Activated T-cell treated with anti-CD3 and anti-CD28 coated beads, Interleukin-2, amount 50 U/mL, for 24 hours (primary cell): ENCODE measurements at regions not wholly inside any gene's neighbourhood (a gene's known extent, or its start where the extent isn't known, plus 50 kb on each side); places are given as distances from the start of the nearest gene placed in this dataset.

Experiments used
- DNase-seq: peaks from one replicate; pipeline ENCODE4 v3.0.0-alpha.2; 2020
- H3K27ac Mint-ChIP-seq: 2 replicates; pipeline ENCODE4 v1.8.0; 2020; ENCODE audit warnings: mild to moderate bottlenecking, mixed read lengths
- H3K27me3 Mint-ChIP-seq: 2 replicates; pipeline ENCODE4 v1.8.0; 2020; ENCODE audit warnings: mixed read lengths
- H3K36me3 Mint-ChIP-seq: 2 replicates; pipeline ENCODE4 v1.8.0; 2020; ENCODE audit warnings: low read depth, mixed read lengths
- H3K4me1 Mint-ChIP-seq: 2 replicates; pipeline ENCODE4 v1.8.0; 2020; ENCODE audit warnings: low read depth, mixed read lengths
- H3K4me3 Mint-ChIP-seq: 2 replicates; pipeline ENCODE4 v1.8.0; 2020; ENCODE audit warnings: mild to moderate bottlenecking, moderate library complexity, mixed read lengths
- H3K9me3 Mint-ChIP-seq: 2 replicates; pipeline ENCODE4 v1.8.0; 2020; ENCODE audit warnings: mixed read lengths

DNA sequence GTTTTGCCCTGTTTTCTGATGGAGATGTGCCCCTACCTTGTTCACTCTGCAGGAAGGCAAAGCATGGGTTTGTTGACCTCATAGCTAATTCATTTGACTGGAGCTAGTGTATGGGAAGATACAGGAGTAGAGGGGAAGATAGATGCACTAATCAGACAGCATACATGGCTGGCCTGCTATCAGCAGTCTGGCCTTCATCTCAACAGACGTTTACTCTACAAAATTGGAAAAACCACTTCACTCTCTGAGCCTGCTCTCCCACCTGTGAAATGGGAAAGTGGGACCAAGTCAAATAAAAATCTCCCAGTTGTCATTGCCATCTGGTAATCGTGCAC, 235.2 kb upstream of the RAB4A start:
- no peak overlapping the region for H3K4me3 Mint-ChIP-seq
- no peaks in the 10 kb centered on the region for H3K36me3 Mint-ChIP-seq
- H3K9me3 Mint-ChIP-seq = peaks cover 2% of the 10 kb centered on the region
- peaks cover 39% of the 10 kb centered on the region for H3K4me1 Mint-ChIP-seq
- no peak overlapping the region for H3K27ac Mint-ChIP-seq
- no peak for DNase-seq
- no peaks in the 10 kb centered on the region for H3K27me3 Mint-ChIP-seq

DNA sequence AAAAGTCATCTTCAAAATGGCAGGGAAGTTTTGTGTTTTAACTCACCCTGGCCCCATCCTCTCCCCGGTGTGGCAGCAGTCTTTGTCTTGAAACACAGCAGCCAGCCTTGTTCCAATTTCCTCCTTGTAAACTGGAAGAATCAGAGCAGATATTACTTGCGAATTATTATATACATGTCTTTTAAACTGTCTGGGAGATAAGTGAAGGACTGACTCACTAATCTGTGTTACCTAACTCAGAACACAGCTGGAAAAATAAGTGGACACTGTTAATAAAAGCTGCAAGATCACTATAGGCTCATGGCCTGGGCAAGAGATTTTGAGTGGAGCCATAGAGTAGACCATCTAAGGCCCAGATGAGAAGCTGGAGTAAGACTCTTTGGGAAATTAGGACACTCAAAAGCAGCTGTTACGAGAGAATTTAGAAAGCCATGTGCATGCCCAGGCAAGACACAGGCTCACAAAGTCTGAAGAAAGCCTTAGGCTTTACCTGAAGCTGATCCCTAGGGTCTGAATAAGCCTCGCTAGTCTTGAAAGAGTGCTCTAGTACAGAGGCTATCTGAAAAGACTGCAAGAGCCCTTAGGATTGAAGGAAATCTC, 233.0 kb upstream of the RAB4A start:
- Mint-ChIP-seq H3K9me3 (peaks cover 2% of the 10 kb centered on the region), H3K36me3 (no peaks in the 10 kb centered on the region), H3K27me3 (no peaks in the 10 kb centered on the region), H3K4me3 (no peak overlapping the region), H3K27ac (no peak overlapping the region), H3K4me1 (peaks cover 35% of the 10 kb centered on the region)
- DNase-seq = no peak

DNA sequence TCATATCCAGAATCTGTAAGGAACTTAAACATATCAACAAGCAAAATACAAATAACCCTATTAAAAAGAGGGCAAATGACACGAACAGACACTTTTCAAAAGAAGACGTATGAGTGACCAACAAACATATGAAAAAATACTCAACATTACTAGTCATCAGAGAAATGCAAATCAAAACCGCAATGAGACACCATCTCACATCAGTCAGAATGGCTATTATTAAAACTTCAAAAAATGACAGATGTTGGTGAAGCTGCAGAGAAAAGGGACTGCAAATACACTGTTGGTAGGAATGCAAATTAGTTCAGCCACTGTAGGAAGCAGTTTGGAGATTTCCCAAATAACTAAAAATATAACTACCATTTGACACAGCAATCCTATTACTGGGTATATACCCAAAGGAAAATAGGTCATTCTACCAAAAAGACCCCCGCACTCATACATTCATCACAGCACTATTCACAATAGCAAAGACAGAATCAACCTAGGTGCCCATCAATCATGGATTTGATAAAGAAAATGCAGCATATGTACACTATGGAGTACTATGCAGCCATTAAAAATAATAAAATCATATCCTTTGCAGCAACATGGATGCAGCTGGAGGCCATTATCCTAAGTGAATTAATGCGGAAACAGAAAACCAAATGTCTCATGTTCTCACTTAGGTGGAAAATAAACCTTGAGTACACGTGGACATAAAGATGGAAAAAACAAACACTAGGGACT, 230.1 kb upstream of the RAB4A start:
- no peak for DNase-seq
- no peak overlapping the region for H3K4me3 Mint-ChIP-seq
- peaks cover 14% of the 10 kb centered on the region for H3K4me1 Mint-ChIP-seq
- H3K27me3 Mint-ChIP-seq = no peaks in the 10 kb centered on the region
- H3K27ac Mint-ChIP-seq = no peak overlapping the region
- H3K36me3 Mint-ChIP-seq = no peaks in the 10 kb centered on the region
- peaks cover 2% of the 10 kb centered on the region for H3K9me3 Mint-ChIP-seq

DNA sequence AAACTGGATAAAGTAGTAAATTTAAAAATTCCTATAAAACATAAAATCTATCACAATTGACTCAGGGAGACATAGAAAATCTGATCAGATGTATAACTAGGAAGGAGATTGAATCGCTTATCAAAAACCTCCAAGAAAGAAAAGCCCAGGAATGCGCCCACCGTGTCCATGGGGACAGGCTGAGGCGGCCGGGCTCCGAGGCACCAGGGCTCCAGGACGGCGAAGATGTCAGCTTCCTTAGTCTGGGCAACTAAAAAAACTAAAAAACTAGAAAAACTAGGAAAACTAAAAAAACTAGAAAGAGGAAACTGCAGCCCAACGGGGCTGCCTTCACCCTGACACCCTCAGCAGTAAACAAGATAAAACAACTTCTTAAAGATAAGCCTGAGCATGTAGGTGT, 229.0 kb upstream of the RAB4A start:
- H3K4me1 Mint-ChIP-seq = peaks cover 3% of the 10 kb centered on the region
- H3K4me3 Mint-ChIP-seq = no peak overlapping the region
- no peaks in the 10 kb centered on the region for H3K36me3 Mint-ChIP-seq
- no peak overlapping the region for H3K27ac Mint-ChIP-seq
- H3K27me3 Mint-ChIP-seq = no peaks in the 10 kb centered on the region
- DNase-seq = no peak
- H3K9me3 Mint-ChIP-seq = peaks cover 2% of the 10 kb centered on the region

DNA sequence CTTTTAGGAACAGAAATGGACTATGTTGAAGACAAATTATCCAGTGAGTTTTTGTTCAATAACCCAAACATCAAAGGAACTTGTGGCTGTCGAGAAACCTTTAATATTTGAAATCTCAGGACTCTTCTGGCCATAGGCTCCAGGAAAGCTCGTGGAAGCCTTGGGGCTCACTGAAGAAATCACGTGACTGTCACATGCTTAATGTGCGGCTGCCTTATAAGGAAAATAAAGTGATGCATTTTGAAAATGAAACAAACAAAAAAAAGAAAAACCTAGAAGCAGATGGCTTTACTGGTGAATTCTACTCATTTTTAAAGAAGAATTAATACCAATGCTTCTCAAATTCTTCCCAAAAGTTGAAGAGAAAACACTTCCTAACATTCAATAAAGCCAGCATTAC, 228.4 kb upstream of the RAB4A start:
- Mint-ChIP-seq H3K27ac (no peak overlapping the region), H3K27me3 (no peaks in the 10 kb centered on the region), H3K9me3 (peaks cover 2% of the 10 kb centered on the region), H3K4me3 (no peak overlapping the region), H3K36me3 (no peaks in the 10 kb centered on the region), H3K4me1 (no peaks in the 10 kb centered on the region)
- DNase-seq = peak; percentile 2

DNA sequence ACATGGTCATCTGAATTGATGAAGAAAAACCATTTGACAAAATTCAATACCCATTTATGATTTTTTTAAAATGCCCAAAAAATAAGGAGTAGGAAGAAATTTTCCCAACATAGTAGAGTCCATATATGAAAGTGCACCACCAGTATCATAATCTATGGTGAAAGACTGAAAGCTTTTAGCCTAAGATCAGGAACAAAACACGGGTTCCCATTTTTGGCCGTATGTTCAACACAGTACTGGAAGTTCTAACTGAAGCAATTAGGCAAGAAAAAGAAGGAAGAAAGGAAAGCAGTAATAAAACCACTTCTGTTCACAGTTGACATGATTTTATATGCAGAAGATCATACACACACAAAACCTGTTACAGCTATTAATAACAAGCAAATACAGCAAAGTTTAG, 227.8 kb upstream of the RAB4A start:
- no peak for DNase-seq
- Mint-ChIP-seq H3K36me3 (no peaks in the 10 kb centered on the region), H3K27ac (no peak overlapping the region), H3K9me3 (peaks cover 2% of the 10 kb centered on the region), H3K4me1 (no peaks in the 10 kb centered on the region), H3K27me3 (no peaks in the 10 kb centered on the region), H3K4me3 (no peak overlapping the region)

DNA sequence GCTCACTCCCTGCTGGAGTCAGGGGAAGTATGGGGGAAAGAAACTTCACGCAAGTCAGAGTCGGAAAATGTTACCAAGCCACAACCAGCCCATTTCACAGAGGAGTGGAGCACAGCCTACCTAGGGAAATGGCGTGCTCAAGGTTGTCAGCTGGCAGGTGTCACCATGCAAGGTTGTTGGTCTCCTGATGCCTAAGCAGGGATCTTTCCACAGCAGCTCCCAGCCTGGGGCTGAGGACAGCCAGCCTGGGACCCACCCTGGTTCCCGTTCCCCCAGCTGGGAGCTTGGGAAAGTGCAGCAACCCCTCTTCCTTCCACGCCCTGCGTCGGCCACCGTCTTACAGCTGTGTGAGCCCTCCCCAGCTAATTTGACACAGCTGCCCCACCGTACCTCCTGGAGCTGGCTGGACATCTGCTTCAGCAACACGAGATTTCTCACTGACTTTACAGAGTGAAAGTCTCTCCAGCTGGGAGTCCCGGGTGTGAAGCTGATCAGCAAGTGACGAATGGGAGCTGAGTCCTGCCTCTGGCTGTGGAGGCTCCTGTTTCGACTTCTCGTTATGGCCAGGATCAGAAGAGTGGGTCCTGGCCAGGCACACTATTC, 224.6 kb upstream of the RAB4A start:
- H3K27me3 Mint-ChIP-seq = no peaks in the 10 kb centered on the region
- no peaks in the 10 kb centered on the region for H3K9me3 Mint-ChIP-seq
- no peaks in the 10 kb centered on the region for H3K36me3 Mint-ChIP-seq
- peaks cover 5% of the 10 kb centered on the region for H3K4me1 Mint-ChIP-seq
- H3K27ac Mint-ChIP-seq = no peak overlapping the region
- peak; percentile 16 for DNase-seq
- no peak overlapping the region for H3K4me3 Mint-ChIP-seq

DNA sequence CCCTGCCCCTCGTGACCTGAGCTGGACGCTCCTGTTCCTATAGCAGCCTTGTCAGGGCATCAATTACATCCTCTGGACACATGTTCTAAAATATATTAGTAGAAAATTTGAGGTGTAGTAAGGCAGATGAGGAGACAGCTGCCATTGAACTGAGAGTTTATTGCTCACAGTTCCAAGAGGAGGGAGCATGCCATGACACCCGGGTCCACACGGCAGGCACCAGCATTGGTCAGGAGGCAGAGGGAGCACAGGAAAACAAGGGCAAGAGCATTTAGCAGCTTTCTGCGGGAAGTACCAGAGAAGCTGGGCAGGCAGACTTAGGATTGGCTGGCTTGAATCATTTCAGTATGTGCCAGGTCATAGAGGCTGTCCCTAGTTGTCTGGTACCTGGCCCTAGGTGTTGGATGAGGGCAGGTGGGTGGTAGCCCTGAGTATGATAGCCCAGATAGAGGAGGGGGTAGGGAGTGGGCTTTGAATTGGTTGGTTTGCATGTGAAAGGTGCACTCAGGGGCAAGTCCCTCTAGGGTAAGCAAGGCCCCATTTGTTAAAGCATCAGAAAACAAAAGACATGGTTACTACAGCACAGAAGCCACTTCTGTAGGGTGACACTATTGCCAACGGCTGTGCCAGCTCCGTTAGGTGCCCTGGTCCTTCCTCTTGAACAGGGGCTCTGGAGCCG, 223.6 kb upstream of the RAB4A start:
- Mint-ChIP-seq H3K9me3 (peaks cover 3% of the 10 kb centered on the region), H3K27me3 (no peaks in the 10 kb centered on the region)

DNA sequence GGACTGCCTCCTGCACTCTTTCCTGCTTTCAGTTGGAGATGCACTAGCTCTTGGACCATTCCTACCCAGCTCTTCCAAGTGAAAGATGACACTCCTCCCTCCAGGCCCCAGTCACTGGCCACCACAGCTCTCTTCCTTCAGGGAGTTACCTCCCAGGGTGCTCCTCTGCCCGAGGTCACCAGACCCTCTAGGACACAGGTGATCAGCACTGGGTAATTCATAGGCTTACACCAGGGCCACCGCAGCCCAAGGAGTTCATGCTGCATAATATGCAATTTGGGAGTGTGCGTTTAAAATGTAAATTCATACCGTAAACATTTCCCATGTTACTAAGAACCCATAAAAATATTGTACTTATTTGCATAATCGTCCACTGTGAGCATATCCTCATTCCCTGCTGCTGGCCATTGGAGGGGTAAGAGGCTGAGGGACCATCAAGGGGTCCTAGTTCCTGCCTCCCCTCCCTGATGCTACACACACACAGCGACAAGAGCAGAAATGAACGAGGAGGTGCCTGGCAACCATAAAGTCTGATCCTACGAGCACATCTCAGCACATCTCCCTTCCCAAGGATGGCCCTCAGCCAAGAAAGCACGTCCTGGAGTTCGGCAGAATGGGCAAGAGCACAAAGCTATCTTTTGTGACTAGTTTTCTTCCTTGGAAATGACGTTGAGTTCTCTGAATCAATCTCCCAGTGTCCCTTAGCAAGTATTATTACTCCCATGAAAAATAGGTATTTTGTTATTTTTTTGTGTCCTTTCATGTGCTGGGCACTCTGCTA, 222.9 kb upstream of the RAB4A start:
- H3K4me1 Mint-ChIP-seq = peaks cover 7% of the 10 kb centered on the region
- no peak overlapping the region for H3K4me3 Mint-ChIP-seq
- no peaks in the 10 kb centered on the region for H3K36me3 Mint-ChIP-seq
- H3K27me3 Mint-ChIP-seq = no peaks in the 10 kb centered on the region
- peak; percentile 5 for DNase-seq
- H3K9me3 Mint-ChIP-seq = peaks cover 3% of the 10 kb centered on the region
- no peak overlapping the region for H3K27ac Mint-ChIP-seq

More for the DNA sequence above, 223.6 kb upstream of the RAB4A start:
- H3K36me3 Mint-ChIP-seq = no peaks in the 10 kb centered on the region
- DNase-seq = peak; percentile 14
- H3K4me1 Mint-ChIP-seq = peaks cover 7% of the 10 kb centered on the region
- no peak overlapping the region for H3K27ac Mint-ChIP-seq
- H3K4me3 Mint-ChIP-seq = no peak overlapping the region

DNA sequence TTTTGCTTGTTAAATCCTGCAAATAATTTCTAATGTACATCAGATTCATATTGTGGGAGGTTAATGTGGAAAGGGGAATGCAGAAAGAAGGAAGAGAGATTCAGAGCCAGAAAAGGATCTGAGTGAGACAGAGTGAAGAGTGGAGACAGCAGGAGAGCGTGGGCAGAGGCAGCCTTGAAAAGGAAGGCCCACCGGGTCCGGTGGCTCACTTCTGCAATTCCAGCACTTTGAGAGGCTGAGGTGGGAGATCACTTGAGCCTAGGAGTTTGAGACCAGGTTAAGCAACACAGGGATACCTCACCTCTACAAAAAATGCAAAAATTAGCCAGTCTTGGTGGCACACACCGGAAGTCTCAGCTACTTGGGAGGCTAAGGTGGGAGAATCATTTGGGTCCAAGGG, 222.0 kb upstream of the RAB4A start:
- Mint-ChIP-seq H3K36me3 (no peaks in the 10 kb centered on the region), H3K27me3 (no peaks in the 10 kb centered on the region), H3K4me1 (peaks cover 7% of the 10 kb centered on the region), H3K4me3 (no peak overlapping the region), H3K9me3 (peaks cover 3% of the 10 kb centered on the region), H3K27ac (no peak overlapping the region)
- DNase-seq = peak; percentile 2

DNA sequence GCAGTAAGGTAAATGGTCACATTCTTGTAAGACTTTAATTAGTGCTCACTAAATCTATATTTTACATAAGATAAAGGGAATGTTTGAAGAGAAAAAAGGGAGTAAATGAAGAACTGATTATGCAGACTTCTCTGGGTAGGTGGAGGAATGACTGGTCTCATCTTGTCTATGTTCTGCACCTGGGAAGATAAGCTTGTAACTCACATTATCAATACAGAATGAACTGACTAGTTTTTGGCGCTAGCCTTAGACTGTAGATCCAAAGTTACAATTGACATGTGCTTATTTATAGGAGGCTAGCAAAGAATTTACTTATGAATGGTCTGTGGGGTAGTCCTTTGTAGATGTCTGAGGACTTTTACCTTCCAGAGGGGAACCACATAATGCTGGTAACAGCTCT, 214.9 kb upstream of the RAB4A start:
- Mint-ChIP-seq H3K27me3 (no peaks in the 10 kb centered on the region), H3K9me3 (peaks cover 3% of the 10 kb centered on the region), H3K27ac (no peak overlapping the region), H3K4me1 (peaks cover 56% of the 10 kb centered on the region), H3K36me3 (no peaks in the 10 kb centered on the region), H3K4me3 (no peak overlapping the region)
- DNase-seq = no peak

DNA sequence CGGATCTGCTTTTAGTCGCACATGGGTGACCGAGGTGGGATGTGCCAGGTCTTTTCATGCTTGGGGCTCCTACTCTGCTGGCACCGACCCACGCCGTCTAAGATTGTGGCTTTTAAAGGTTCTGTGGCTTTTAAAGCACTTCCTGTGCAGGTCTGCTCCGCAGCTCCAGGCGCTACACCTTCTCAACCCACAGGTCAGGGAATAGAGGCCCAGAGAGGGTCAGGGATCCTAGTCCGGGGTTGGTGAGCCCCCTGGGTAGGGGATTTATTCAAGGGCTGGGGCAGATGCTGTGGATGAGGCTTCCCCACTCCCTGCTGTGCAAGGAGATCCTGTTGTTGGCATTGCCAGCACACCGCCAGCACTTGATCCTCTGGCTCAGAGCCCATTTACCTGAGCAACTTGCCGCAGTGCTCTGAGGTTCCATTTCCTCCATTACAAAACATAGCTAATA, 212.8 kb upstream of the RAB4A start:
- H3K27ac Mint-ChIP-seq = no peak overlapping the region
- peak; percentile 57 for DNase-seq
- H3K4me1 Mint-ChIP-seq = peaks cover 51% of the 10 kb centered on the region
- H3K9me3 Mint-ChIP-seq = no peaks in the 10 kb centered on the region
- H3K4me3 Mint-ChIP-seq = no peak overlapping the region
- no peaks in the 10 kb centered on the region for H3K36me3 Mint-ChIP-seq
- no peaks in the 10 kb centered on the region for H3K27me3 Mint-ChIP-seq

DNA sequence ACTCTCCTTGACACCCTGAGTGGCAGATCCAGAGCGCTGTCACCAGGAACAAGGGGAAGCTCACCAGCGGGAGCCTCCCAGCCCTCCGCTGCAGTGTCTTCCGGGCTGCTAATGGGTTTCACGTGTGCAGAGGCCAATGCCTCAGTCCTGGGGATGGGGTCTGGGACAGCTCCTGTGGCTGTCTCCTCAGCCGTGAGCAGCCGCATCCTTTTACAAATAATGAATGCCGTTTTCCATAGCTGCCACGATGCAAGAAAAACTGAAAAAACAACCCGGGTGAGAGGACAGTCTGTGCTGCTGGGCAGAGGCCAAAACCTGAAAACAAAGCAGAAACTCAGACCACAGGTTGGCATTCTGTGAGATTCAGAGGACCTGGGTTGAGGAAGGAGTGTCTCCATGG, 212.2 kb upstream of the RAB4A start:
- DNase-seq = no peak
- H3K27ac Mint-ChIP-seq = no peak overlapping the region
- no peaks in the 10 kb centered on the region for H3K27me3 Mint-ChIP-seq
- peaks cover 51% of the 10 kb centered on the region for H3K4me1 Mint-ChIP-seq
- no peaks in the 10 kb centered on the region for H3K9me3 Mint-ChIP-seq
- no peaks in the 10 kb centered on the region for H3K36me3 Mint-ChIP-seq
- H3K4me3 Mint-ChIP-seq = no peak overlapping the region

DNA sequence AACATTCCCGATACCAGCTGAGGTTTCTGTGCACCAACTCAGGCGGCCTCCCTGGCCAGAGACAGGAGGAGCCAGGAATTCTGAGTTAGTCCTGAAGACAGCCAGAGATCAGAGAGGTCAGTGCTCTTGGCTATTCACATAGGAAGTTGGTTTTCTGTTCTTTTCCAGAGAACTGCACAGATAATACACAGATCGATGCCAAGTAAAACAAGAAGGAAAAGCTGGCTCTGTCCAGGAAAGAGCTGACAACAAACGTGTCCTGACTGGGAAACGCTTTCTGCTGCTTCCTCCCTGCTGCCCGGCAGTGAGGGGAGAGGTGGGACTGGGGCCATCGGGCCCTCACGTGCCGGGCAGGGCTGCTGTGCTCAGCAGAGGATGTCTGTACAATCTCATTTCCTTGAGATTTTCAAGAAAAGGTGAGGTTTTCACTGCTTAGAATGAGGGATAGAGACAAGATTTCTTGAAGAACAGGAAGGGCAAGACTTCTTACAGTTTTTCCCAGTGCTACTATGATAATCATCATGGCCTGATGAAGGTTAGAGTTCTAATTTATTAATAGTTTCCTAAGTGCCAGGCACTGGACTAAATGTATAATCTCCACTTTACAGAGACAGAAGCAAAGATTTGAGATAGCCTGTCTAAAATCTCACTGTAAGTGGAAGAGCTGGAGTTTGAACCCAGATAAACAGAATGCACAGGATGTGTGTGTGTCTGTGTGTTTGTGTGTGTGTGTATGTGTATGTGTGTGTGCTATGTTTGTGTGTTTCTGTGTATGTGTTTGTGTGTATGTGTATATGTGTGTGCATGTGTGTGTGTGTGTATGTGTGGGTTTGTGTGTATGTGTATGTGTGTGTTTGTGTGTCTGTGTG, 211.0 kb upstream of the RAB4A start:
- Mint-ChIP-seq H3K4me1 (peaks cover 51% of the 10 kb centered on the region), H3K4me3 (no peak overlapping the region)
- no peak for DNase-seq

More for the DNA sequence above, 211.0 kb upstream of the RAB4A start:
- Mint-ChIP-seq H3K36me3 (no peaks in the 10 kb centered on the region), H3K27me3 (no peaks in the 10 kb centered on the region), H3K27ac (no peak overlapping the region), H3K9me3 (no peaks in the 10 kb centered on the region)
